SJCRH30 (cell line): ENCODE measurements at regions not wholly inside any gene's neighbourhood (a gene's known extent, or its start where the extent isn't known, plus 50 kb on each side); places are given as distances from the start of the nearest gene placed in this dataset.

Experiments used
- DNase-seq, 2 experiments: peaks; one replicate each; pipeline ENCODE4 v3.0.0-alpha.2; 2015 to 2020
- H3K27ac ChIP-seq: fragments of 250-450 bp; sonication (Bioruptor Pico); 2 replicates; pipeline ENCODE4 v1.5.1; 2020; ENCODE audit warnings: mild to moderate bottlenecking, moderate library complexity
- H3K27me3 ChIP-seq: fragments of 250-450 bp; sonication (Bioruptor Pico); 2 replicates; pipeline ENCODE4 v1.5.1; 2020; ENCODE audit warnings: mild to moderate bottlenecking, moderate library complexity
- H3K36me3 ChIP-seq: fragments of 250-450 bp; sonication (Bioruptor Pico); 2 replicates; pipeline ENCODE4 v1.5.1; 2020; ENCODE audit warnings: mild to moderate bottlenecking, moderate library complexity
- H3K4me1 ChIP-seq: fragments of 250-450 bp; sonication (Bioruptor Pico); 2 replicates; pipeline ENCODE4 v1.5.1; 2020; ENCODE audit warnings: mild to moderate bottlenecking, moderate library complexity
- H3K4me3 ChIP-seq: fragments of 250-450 bp; sonication (Bioruptor Pico); 2 replicates; pipeline ENCODE4 v1.5.1; 2020; ENCODE audit warnings: mild to moderate bottlenecking, moderate library complexity
- H3K9me3 ChIP-seq: fragments of 250-450 bp; sonication (Bioruptor Pico); replicated peaks from 2 replicates; pipeline ENCODE4 v1.5.1; 2020; ENCODE audit warnings: mild to moderate bottlenecking, moderate library complexity

DNA sequence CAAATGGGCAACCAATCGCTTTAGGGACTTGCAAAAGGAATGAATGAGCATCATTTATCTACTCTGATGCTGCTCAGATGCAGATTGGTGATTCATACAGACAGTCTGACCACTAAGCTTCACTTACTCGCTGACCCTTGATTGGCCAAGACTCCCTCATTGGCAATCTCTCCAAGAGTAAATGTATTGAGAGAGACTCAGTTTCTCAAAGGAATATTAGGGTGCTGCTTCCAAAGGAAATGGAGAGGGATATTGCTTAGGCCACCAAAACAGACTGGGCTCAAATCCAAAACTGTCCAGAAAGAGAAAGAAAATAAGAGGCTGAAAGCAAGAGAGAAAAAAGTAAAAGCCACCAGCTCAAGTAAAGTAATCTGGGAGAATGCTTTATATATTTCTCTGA lies 785.2 kb downstream of the GALC start:
- H3K27me3 ChIP-seq, result no peaks in the 10 kb centered on the region
- no peaks in the 10 kb centered on the region for H3K9me3 ChIP-seq
- H3K4me3 ChIP-seq, result no peak overlapping the region
- no peaks in the 10 kb centered on the region for H3K36me3 ChIP-seq
- H3K27ac ChIP-seq, result no peak overlapping the region
- H3K4me1 ChIP-seq, result no peaks in the 10 kb centered on the region
- DNase-seq, result no peak

DNA sequence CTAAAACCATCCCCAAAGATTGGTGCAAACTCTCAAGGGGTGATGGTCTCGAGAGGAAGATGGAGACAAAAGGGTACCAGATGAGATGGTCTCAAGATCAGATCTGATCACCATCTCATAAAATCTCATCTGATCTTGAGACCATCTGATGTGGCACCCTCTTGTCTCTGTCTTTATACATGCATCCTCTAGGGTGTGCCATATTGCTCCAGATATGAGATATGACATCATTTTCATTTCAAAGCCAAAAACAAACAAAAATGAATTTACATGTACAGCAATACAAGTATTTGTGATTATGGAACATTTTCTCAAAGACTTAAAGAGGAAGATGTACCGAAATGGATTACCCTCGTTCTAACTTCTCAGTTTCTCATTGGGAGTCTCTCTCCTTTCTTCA lies 787.2 kb downstream of the GALC start:
- no peaks in the 10 kb centered on the region for H3K9me3 ChIP-seq
- H3K4me3 ChIP-seq, result no peak overlapping the region
- no peak overlapping the region for H3K27ac ChIP-seq
- no peak for DNase-seq
- H3K4me1 ChIP-seq, result no peaks in the 10 kb centered on the region
- no peaks in the 10 kb centered on the region for H3K36me3 ChIP-seq
- H3K27me3 ChIP-seq, result no peaks in the 10 kb centered on the region

DNA sequence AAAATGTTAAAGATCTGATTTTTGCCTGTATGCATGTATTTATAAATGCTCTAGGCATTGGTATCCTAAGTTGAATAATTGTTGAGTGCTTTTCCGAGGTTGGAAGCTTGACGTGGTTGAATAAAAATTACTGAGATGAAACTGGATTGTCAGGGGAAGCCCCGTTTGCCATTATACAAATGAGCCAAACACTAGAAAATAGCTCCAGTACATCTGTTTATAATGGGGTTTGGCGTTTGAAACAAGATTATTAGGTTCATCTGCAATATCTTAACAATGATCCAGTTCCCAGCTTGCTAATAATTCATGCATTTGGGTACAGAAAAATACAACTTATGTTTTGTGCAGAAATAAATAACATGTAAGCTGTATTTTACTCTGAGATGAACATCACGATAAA lies 789.6 kb downstream of the GALC start:
- Histone ChIP-seq H3K27ac (no peak overlapping the region), H3K36me3 (no peaks in the 10 kb centered on the region), H3K9me3 (no peaks in the 10 kb centered on the region), H3K27me3 (no peaks in the 10 kb centered on the region), H3K4me1 (no peaks in the 10 kb centered on the region), H3K4me3 (no peak overlapping the region)
- DNase-seq, result no peak

DNA sequence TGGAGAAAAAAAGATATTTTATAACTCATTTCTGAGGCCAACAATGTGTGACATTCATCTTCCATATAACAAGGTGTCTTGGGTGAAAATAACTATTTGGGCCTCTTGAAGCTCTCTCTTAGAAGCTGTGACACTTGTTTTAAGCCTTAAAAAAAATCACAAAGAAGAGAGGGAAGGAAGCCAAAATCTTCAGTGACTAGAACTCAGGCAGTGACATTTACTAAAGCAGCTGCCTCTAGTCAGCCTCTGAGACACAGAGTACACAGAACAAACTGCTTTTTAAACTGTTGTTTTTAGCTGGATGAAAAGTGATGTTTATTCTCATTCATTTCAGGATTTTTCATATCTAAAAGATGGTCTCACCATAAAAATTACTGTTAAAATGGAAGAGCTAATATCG lies 793.6 kb downstream of the GALC start:
- H3K4me3 ChIP-seq, result no peak overlapping the region
- H3K27ac ChIP-seq, result no peak overlapping the region
- H3K9me3 ChIP-seq, result no peaks in the 10 kb centered on the region
- no peak for DNase-seq
- H3K36me3 ChIP-seq, result no peaks in the 10 kb centered on the region
- H3K4me1 ChIP-seq, result no peaks in the 10 kb centered on the region
- H3K27me3 ChIP-seq, result no peaks in the 10 kb centered on the region

DNA sequence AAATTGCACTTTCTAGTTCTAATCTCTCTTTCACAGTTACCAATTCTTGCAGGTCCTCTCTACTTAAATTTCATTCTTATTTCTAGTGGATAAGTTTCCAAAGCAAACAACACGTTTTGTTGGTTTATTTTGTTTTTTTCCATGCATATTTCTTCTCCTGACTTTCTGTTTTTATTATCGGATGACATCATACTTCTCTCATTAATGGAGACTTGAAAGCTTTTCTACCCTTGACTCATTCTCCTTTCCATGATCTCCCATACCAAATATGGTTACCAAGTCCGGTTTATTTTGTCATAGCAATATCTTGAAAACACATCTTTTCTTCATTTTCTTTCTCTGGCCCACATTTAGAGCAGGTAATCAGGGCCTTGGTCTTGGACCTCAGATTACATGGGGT lies 796.5 kb downstream of the GALC start:
- Histone ChIP-seq H3K27me3 (no peaks in the 10 kb centered on the region), H3K27ac (no peak overlapping the region), H3K4me1 (no peaks in the 10 kb centered on the region), H3K4me3 (no peak overlapping the region), H3K9me3 (no peaks in the 10 kb centered on the region), H3K36me3 (no peaks in the 10 kb centered on the region)
- no peak for DNase-seq

DNA sequence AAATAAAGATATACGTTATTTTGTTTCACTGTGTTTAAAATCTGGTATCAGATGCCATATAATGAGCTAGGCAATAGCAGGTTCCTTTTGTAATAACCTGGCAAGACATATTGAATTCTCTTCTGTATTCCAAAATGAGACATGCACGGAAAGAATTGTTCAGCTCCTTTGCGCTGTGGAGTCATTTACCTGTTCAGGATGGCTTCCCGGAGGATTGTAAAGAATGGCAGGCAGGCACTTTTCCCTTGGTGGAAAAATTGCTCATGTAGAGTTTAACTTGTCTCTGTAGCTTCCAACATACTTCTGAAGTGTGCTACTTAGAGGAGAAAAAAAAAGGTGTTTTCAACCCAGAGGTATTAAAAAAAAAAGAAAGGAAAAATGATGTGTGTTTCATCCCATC lies 805.2 kb downstream of the GALC start:
- Histone ChIP-seq H3K36me3 (no peaks in the 10 kb centered on the region), H3K4me3 (no peak overlapping the region), H3K9me3 (no peaks in the 10 kb centered on the region), H3K4me1 (no peaks in the 10 kb centered on the region), H3K27me3 (no peaks in the 10 kb centered on the region), H3K27ac (no peak overlapping the region)
- no peak for DNase-seq

DNA sequence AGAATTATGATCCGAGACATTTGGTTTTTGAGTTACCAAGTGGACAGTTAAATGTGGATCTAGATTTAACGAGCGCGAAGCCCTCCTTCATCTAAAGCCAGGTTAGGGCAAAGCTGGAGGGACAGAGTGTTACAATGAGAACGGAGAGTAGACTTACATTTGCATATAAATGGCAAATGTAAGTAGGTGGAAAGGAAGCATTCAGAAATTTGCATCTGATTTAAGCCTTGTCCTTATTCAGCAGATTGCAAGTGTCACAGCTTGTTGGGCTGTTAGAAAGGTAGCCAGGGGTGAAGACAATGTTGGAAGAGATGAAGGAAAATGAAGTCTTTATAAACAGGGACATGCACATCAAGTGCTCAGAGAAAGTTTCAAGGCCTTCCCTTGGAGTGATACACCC lies 806.2 kb downstream of the GALC start:
- no peak overlapping the region for H3K27ac ChIP-seq

DNA sequence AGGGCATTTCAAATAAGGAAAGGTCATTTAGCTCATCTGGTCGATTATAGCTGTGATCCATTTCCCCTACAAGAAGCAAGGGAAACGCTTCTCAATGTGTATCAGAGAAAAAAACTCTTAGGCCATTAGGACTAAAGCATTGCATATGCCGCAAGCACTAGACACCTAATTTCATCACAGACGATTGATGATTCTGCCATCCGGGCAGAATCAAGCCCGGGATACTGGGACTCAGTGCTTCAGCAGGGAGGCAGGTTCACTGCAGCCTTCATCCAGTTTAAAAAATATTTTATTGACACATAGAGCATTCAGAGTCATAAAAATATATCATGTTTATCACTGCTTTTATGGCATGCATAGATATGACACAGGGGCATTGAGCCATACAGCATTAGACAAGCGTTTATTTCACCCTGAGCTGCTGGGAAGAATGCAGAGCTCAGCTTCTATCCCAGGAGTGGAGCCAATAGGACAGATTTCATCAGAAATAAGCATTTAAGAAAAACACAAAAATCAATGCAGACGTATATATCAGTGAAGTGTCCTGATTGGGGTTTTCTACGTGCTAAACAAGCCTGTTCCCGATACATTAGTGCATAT lies 806.9 kb downstream of the GALC start:
- no peak for DNase-seq
- no peaks in the 10 kb centered on the region for H3K4me1 ChIP-seq
- H3K9me3 ChIP-seq, result no peaks in the 10 kb centered on the region
- no peaks in the 10 kb centered on the region for H3K27me3 ChIP-seq
- H3K27ac ChIP-seq, result no peak overlapping the region
- H3K4me3 ChIP-seq, result no peak overlapping the region
- no peaks in the 10 kb centered on the region for H3K36me3 ChIP-seq

More for the DNA sequence above, 806.2 kb downstream of the GALC start:
- no peaks in the 10 kb centered on the region for H3K9me3 ChIP-seq
- H3K4me1 ChIP-seq, result no peaks in the 10 kb centered on the region
- no peak for DNase-seq
- H3K4me3 ChIP-seq, result no peak overlapping the region
- H3K27me3 ChIP-seq, result no peaks in the 10 kb centered on the region
- H3K36me3 ChIP-seq, result no peaks in the 10 kb centered on the region

DNA sequence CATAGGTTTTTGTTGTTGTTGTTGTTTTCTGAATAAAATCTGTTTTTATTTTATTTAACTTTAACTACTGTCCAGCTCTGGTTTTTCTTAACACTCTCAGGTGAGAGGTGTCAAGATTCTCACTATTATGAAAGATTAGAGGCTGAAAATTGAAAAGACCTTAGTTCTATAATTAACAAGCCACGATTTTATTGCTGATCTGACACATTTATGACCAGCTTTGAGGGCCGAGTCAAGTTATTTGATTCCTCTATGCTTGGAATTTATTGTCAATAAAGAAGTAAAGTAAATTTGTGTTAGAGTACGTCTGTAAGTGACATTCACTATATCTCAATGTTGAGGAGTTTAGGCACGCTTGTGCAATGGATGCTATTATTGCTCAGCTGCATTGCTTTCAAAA lies 808.8 kb downstream of the GALC start:
- no peaks in the 10 kb centered on the region for H3K4me1 ChIP-seq
- no peaks in the 10 kb centered on the region for H3K9me3 ChIP-seq
- H3K27ac ChIP-seq, result no peak overlapping the region
- H3K27me3 ChIP-seq, result no peaks in the 10 kb centered on the region
- DNase-seq, result no peak
- H3K4me3 ChIP-seq, result no peak overlapping the region
- no peaks in the 10 kb centered on the region for H3K36me3 ChIP-seq

DNA sequence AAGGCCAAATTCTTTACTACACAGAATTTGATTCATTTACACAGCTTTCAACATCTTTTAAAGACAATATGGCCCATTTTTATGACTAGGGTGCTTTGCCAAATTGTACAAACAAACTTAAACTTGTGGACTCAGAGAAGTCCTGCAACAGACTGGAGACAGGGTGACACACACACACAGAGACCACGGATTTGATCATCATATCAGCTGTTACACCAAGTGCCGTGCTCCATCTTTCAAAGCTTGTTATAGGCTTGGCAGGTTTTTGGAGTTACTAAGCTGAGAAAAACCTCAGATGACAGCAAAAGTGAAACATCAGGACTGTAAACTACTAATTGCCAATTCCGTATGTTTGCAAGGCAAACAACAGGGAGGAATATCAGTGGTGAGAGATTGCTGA lies 811.7 kb downstream of the GALC start:
- no peaks in the 10 kb centered on the region for H3K9me3 ChIP-seq
- peak in 1 of 2 experiments; percentile 3 for DNase-seq
- no peaks in the 10 kb centered on the region for H3K36me3 ChIP-seq
- H3K27ac ChIP-seq, result no peak overlapping the region
- no peak overlapping the region for H3K4me3 ChIP-seq
- H3K4me1 ChIP-seq, result no peaks in the 10 kb centered on the region
- H3K27me3 ChIP-seq, result no peaks in the 10 kb centered on the region

DNA sequence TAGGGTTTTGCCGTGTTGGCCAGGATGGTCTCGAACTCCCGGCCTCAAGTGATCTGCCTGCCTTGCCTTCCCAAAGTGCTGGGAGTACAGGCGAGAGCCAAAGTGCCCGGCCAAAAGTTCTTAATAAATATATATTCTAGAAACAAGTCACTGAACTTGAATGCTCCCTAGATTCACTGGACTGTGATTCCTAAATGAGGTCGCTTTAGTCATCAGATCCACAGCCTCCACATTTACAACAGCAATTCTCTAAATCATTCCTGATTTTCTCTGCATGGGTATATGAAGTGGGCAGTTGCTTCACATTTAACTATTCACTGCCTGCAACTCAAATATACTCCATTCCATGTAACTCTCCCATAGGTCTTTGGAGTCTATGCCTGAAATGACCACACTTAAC lies 813.0 kb downstream of the GALC start:
- Histone ChIP-seq H3K4me3 (no peak overlapping the region), H3K36me3 (no peaks in the 10 kb centered on the region), H3K27ac (no peak overlapping the region), H3K9me3 (no peaks in the 10 kb centered on the region), H3K4me1 (no peaks in the 10 kb centered on the region), H3K27me3 (no peaks in the 10 kb centered on the region)
- DNase-seq, result no peak

DNA sequence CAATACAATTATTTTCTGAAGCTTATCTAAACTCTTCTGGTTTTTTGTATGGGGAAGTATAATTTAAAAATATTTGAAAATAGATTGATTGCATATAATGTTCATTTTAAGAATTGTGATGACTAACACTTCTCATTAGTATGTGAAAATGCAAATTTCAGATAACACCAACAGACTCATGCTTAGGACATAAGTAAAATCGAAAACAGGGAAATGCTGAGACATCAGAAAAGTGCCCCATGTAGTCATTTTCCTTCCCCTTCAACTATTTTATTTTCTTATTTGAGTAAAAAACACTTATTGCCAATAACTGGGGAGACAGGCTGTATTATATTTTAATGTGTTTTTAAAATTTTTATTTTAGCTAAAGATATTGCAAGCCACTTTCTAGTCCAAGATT lies 814.7 kb downstream of the GALC start:
- no peaks in the 10 kb centered on the region for H3K4me1 ChIP-seq
- no peak for DNase-seq
- H3K36me3 ChIP-seq, result no peaks in the 10 kb centered on the region
- no peaks in the 10 kb centered on the region for H3K9me3 ChIP-seq
- no peak overlapping the region for H3K27ac ChIP-seq
- no peak overlapping the region for H3K4me3 ChIP-seq
- no peaks in the 10 kb centered on the region for H3K27me3 ChIP-seq

DNA sequence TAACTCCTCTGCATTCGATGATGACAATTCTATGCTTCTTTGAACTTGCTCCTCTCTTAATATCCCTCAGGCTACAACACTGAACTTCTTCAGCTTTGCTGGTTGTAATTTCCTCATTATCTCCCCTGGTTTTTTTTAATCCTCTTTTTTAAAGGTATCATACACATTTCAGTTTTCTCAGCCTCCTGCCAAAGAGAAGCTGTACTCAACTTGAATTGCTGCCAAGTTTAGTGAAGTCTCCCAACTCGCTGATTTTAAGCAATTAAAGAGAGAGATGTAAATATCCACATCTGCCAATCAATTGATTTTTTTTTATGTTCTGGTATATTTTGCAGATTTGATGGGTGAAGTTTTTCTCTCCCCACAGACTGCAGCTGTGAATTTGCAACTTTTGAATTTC lies 817.8 kb downstream of the GALC start:
- Histone ChIP-seq H3K27me3 (no peaks in the 10 kb centered on the region), H3K36me3 (no peaks in the 10 kb centered on the region), H3K9me3 (no peaks in the 10 kb centered on the region), H3K4me1 (no peaks in the 10 kb centered on the region), H3K27ac (no peak overlapping the region), H3K4me3 (no peak overlapping the region)
- DNase-seq, result no peak

DNA sequence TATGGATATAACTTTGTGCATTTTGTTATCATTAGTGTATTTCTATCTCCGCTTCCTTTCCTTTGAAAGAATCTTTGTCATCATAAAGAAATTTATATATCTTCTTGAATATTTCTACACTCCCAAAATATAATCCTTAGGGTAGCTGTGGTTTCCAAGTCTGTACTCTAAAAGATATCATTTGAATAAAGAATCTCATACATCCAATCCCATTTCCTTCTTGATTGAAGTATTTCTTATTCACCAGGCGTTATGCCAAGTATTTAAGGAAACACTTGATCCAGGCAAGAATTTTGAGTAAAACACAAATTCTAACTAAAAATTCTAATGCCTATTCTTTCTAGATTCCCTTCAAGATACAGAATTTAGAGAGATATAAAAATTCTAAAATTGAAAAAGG lies 821.8 kb downstream of the GALC start:
- Histone ChIP-seq H3K9me3 (no peaks in the 10 kb centered on the region), H3K36me3 (no peaks in the 10 kb centered on the region), H3K27me3 (no peaks in the 10 kb centered on the region), H3K4me3 (no peak overlapping the region), H3K4me1 (no peaks in the 10 kb centered on the region), H3K27ac (no peak overlapping the region)
- no peak for DNase-seq

DNA sequence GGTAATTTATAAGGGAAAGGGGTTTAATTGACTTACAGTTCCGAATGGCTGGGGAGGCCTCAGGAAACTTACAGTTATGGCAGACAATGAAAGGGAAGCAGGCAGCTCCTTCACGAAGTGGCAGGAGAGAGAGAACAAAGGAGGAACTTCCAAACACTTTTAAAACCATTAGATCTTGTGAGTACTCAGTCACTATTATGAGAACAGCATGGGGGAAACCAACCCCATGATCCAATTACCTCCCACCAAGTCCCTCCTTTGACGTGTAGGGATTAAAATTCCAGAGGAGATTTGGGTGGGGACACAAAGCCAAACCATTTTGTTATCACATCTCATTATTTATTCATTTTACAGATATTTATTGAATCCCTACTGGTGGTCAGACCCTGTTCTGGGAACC lies 822.8 kb downstream of the GALC start:
- Histone ChIP-seq H3K4me1 (no peaks in the 10 kb centered on the region), H3K36me3 (no peaks in the 10 kb centered on the region), H3K27ac (no peak overlapping the region), H3K27me3 (no peaks in the 10 kb centered on the region), H3K4me3 (no peak overlapping the region), H3K9me3 (no peaks in the 10 kb centered on the region)
- no peak for DNase-seq

DNA sequence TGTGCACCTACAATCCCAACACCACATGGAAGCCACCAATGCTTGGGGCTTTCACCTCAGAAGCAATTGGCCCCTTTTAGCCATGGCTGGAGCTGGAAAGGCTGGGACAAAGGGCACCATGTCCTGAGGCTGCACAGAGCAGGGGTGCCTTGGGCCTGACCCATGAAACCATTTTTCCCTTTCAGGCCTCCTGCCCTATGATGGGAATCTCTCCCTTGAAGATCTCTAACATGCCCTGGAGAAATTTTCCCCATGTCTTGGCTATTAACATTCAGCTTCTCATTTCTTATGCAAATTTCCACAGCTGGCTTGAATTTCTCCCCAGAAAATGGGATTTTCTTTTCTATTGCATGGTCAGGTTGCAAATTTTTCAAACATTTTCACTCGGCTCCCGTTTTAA lies 823.6 kb downstream of the GALC start:
- Histone ChIP-seq H3K36me3 (no peaks in the 10 kb centered on the region), H3K4me3 (no peak overlapping the region), H3K4me1 (no peaks in the 10 kb centered on the region), H3K27me3 (no peaks in the 10 kb centered on the region), H3K27ac (no peak overlapping the region), H3K9me3 (no peaks in the 10 kb centered on the region)
- no peak for DNase-seq

DNA sequence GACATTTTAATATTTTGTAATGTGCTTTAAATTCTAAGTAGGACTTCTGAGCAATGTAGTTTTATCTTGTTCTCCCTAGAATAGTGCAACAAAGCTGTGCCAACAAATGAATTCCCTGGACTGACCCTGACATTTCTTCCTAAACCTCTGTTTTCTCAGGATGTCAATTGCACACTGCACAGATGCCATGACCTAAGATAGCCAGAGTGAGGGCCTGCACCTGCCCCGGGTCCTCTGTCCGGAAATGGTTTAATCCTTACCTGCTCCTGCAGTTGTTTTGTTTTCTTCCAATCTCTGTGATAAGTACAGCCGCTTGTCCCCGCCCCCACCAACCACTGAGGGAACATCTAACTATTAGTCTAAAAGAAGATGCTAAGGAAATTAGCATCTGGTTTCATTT lies 831.5 kb downstream of the GALC start:
- Histone ChIP-seq H3K27ac (no peak overlapping the region), H3K4me3 (no peak overlapping the region), H3K9me3 (no peaks in the 10 kb centered on the region), H3K27me3 (no peaks in the 10 kb centered on the region), H3K4me1 (no peaks in the 10 kb centered on the region), H3K36me3 (no peaks in the 10 kb centered on the region)
- DNase-seq, result no peak
